DOHH2 (cell line): ENCODE measurements at regions not wholly inside any gene's neighbourhood (a gene's known extent, or its start where the extent isn't known, plus 50 kb on each side); places are given as distances from the start of the nearest gene placed in this dataset.

Experiments
- CTCF ChIP-seq: fragments of 200-600 bp; sonication (generic); IDR thresholded peaks from one replicate; pipeline ENCODE4 v1.5.1; 2014; ENCODE audit warnings: antibody characterized with exemption, mild to moderate bottlenecking, low read depth, low read length; ENCODE audit not compliant: poor library complexity, severe bottlenecking
- EZH2phosphoT487 ChIP-seq: fragments of 200-600 bp; sonication (generic); IDR thresholded peaks from 2 replicates; pipeline ENCODE4 v1.6.1; 2017; ENCODE audit warnings: borderline replicate concordance, mild to moderate bottlenecking, antibody characterized with exemption, low read length, moderate library complexity, mixed read lengths

GRCh38 chr4:175531405-175532091 is 280.5 kb downstream of the GPM6A start:
- TF ChIP-seq CTCF = no peak
- TF ChIP-seq EZH2phosphoT487 = no peak
